ENCODE measurements at regions not wholly inside any gene's neighbourhood (a gene's known extent, or its start where the extent isn't known, plus 50 kb on each side); places are given as distances from the start of the nearest gene placed in this dataset.

DNA sequence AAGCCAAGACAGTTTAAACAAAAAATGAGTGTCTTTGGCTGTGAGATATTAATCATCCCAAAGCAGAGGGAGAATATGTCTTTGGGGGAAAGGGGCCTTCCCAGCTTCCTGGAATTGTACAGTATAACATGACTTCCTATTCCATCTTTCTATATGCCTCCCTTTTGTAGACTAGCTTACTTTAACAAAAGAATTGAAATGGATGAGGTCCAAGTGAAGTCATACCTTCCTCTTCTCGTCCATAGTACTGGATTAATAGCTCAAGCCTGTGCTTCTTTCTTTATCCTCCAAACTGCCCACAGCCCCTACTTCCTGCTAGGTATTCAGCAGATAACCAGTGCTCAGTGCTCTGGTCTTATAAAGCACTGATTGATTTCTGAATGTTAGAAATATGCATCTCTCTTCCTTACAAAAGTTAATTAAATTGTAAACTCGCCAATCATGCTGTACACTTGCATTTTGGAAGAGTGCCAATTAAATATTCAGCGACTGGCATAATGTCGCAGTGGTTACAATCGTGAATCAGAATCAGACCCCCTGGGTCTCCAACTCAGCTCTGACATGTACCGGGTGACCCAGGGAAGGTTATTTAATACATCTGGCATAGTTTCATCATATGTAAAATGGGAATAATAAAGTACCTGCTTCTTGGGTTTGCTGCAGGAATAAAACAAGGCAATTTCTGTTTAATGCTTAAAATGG lies 325.1 kb downstream of the RND3 start:
- intact Hi-C loops (cut with DNase I, micrococcal nuclease), result no loop called here
- Histone ChIP-seq H3K27me3 (ENCODE audit: control insufficient read depth in 1 of 2, insufficient read depth in 2 of 2, low read length in 2 of 2) (no peaks in the 10 kb centered on the region), H3K36me3 (ENCODE audit: insufficient read depth, low read length) (no peaks in the 10 kb centered on the region), H3K27ac (ENCODE audit: low read depth in 1 of 2, low read length in 2 of 2) (no peak overlapping the region), H3K9me3 (ENCODE audit: control insufficient read depth in 1 of 2, insufficient read depth in 1 of 2, low read length in 2 of 2) (no peaks in the 10 kb centered on the region), H3K4me1 (ENCODE audit: insufficient read depth, low read length) (no peaks in the 10 kb centered on the region), H3K4me3 (ENCODE audit: low read length) (no peak overlapping the region)
- no peaks in the 10 kb centered on the region for H3K36me3 Mint-ChIP-seq (ENCODE audit: low read depth)
- TF ChIP-seq, protein P1, sequence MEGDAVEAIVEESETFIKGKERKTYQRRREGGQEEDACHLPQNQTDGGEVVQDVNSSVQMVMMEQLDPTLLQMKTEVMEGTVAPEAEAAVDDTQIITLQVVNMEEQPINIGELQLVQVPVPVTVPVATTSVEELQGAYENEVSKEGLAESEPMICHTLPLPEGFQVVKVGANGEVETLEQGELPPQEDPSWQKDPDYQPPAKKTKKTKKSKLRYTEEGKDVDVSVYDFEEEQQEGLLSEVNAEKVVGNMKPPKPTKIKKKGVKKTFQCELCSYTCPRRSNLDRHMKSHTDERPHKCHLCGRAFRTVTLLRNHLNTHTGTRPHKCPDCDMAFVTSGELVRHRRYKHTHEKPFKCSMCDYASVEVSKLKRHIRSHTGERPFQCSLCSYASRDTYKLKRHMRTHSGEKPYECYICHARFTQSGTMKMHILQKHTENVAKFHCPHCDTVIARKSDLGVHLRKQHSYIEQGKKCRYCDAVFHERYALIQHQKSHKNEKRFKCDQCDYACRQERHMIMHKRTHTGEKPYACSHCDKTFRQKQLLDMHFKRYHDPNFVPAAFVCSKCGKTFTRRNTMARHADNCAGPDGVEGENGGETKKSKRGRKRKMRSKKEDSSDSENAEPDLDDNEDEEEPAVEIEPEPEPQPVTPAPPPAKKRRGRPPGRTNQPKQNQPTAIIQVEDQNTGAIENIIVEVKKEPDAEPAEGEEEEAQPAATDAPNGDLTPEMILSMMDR (IDR thresholded peaks at IDR 0.05), result no peak
- H3K4me1 Mint-ChIP-seq (ENCODE audit: low read depth), result no peaks in the 10 kb centered on the region
- CTCF ChIA-PET, result interaction anchor here (1.7 kb wide), 1 partner anchor 10 kb away, joined by 4 read pairs; no protein-coding TSS in a partner anchor
- POLR2A ChIA-PET, result no interaction called here
- DNase-seq, result no peak
- no peaks in the 10 kb centered on the region for H3K27me3 Mint-ChIP-seq
- no peaks in the 10 kb centered on the region for H3K9me3 Mint-ChIP-seq
- no peak overlapping the region for H3K4me3 Mint-ChIP-seq
- no peak overlapping the region for H3K27ac Mint-ChIP-seq
- ATAC-seq (ENCODE audit: poor library complexity), result no peak

DNA sequence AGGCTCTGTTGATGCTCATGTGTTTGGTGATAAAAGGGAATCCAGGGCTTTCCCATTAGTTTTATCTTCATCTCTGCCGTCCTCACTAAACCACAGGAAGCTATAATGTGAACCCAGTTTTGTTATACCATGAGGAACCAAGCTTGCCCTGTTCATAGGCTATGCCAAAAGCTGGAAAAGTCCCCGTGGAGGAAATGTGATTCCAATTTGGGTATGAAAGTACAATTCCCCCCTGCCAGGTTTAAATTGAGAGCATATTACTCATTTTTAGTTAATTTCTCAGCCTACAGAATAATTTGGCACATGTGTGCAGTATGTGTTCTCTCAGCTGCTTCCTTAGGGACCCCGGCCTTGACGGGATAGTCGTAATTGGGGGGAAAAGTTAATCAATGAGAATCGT lies 327.4 kb downstream of the RND3 start:
- Mint-ChIP-seq H3K4me3 (no peak overlapping the region), H3K4me1 (ENCODE audit: low read depth) (no peaks in the 10 kb centered on the region), H3K27ac (no peak overlapping the region), H3K9me3 (no peaks in the 10 kb centered on the region), H3K36me3 (ENCODE audit: low read depth) (no peaks in the 10 kb centered on the region), H3K27me3 (no peaks in the 10 kb centered on the region)
- POLR2A ChIA-PET, result no interaction called here
- Histone ChIP-seq H3K27ac (ENCODE audit: low read depth in 1 of 2, low read length in 2 of 2) (no peak overlapping the region), H3K4me3 (ENCODE audit: low read length) (no peak overlapping the region), H3K4me1 (ENCODE audit: insufficient read depth, low read length) (no peaks in the 10 kb centered on the region), H3K27me3 (ENCODE audit: control insufficient read depth in 1 of 2, insufficient read depth in 2 of 2, low read length in 2 of 2) (no peaks in the 10 kb centered on the region), H3K36me3 (ENCODE audit: insufficient read depth, low read length) (no peaks in the 10 kb centered on the region), H3K9me3 (ENCODE audit: control insufficient read depth in 1 of 2, insufficient read depth in 1 of 2, low read length in 2 of 2) (no peaks in the 10 kb centered on the region)
- TF ChIP-seq, protein P1 (IDR thresholded peaks at IDR 0.05), result no peak
- intact Hi-C loops (cut with DNase I, micrococcal nuclease), result no loop called here
- ATAC-seq (ENCODE audit: poor library complexity) (no peak), DNase-seq (no peak)
- CTCF ChIA-PET, result no interaction called here

DNA sequence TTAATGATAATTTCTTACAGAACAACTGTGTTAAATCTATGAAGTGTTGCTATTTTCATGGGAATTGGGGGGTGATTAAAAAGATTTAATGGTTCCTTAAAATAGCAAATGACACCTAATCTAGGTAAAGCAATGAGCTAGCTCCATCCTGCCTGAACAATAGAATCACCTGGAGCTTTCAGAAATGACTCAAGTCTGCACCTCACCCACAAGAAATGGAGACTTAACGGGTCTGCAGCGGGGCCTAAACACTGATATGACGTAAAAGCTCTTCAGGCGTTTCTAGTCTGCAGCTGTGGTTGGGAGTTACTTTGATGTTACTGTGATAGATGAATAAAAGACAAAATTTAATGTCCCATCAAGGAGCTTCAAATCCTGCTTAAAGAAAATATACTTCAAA lies 328.2 kb downstream of the RND3 start:
- no peaks in the 10 kb centered on the region for H3K9me3 ChIP-seq (ENCODE audit: control insufficient read depth in 1 of 2, insufficient read depth in 1 of 2, low read length in 2 of 2)
- intact Hi-C loops (cut with DNase I, micrococcal nuclease), result no loop called here
- H3K36me3 ChIP-seq (ENCODE audit: insufficient read depth, low read length), result no peaks in the 10 kb centered on the region
- DNase-seq (no peak), ATAC-seq (ENCODE audit: poor library complexity) (no peak)
- Mint-ChIP-seq H3K36me3 (ENCODE audit: low read depth) (no peaks in the 10 kb centered on the region), H3K27me3 (no peaks in the 10 kb centered on the region), H3K4me3 (no peak overlapping the region), H3K9me3 (no peaks in the 10 kb centered on the region), H3K27ac (no peak overlapping the region), H3K4me1 (ENCODE audit: low read depth) (no peaks in the 10 kb centered on the region)
- CTCF ChIA-PET, result no interaction called here
- H3K27ac ChIP-seq (ENCODE audit: low read depth in 1 of 2, low read length in 2 of 2), result no peak overlapping the region
- H3K27me3 ChIP-seq (ENCODE audit: control insufficient read depth in 1 of 2, insufficient read depth in 2 of 2, low read length in 2 of 2), result no peaks in the 10 kb centered on the region
- H3K4me1 ChIP-seq (ENCODE audit: insufficient read depth, low read length), result no peaks in the 10 kb centered on the region
- POLR2A ChIA-PET, result no interaction called here
- TF ChIP-seq, protein P1 (IDR thresholded peaks at IDR 0.05), result no peak
- H3K4me3 ChIP-seq (ENCODE audit: low read length), result no peak overlapping the region

Data from CD4-positive, alpha-beta T cell (primary cell).